GM12878 (cell line): ENCODE measurements at regions not wholly inside any gene's neighbourhood (a gene's known extent, or its start where the extent isn't known, plus 50 kb on each side); places are given as distances from the start of the nearest gene placed in this dataset.

Experiments
- ATAC-seq: fragments of 200-7000 bp; cut with Tn5 transposase; 3 replicates; pipeline ENCODE4 v1.9.1; 2020; ENCODE audit warnings: mild to moderate bottlenecking, moderate library complexity
- BruUV-seq: library from RNA; stranded (reverse); fragments of 400-500 nt; replicated peaks from 2 replicates; lab custom pipeline; 2021; lab: Mats Ljungman, UMichigan
- CTCF ChIA-PET: fragments of 300-600 bp; sonication (Branson Sonifier 250); formaldehyde crosslinking; extraction: SDS; loops from one replicate; lab custom pipeline; 2021; ENCODE audit warnings: inconsistent platforms; lab: Yijun Ruan, JAX
- POLR2A ChIA-PET: fragments of 350-600 bp; formaldehyde crosslinking; extraction: SDS; loops from one replicate; lab custom pipeline; 2021; ENCODE audit warnings: inconsistent platforms; lab: Charles Lee
- RAD21 ChIA-PET: fragments of 300-600 bp; sonication (Branson Sonifier 250); formaldehyde crosslinking; loops from one replicate; lab custom pipeline; 2023; ENCODE audit warnings: antibody characterized with exemption; ENCODE audit not compliant: unreplicated experiment; lab: Charles Lee
- SMC1A ChIA-PET: fragments of 300-600 bp; sonication (Branson Sonifier 250); formaldehyde crosslinking; loops from one replicate; lab custom pipeline; 2023; ENCODE audit not compliant: unreplicated experiment, uncharacterized antibody; lab: Charles Lee
- DNase-seq: peaks from one replicate; pipeline ENCODE4 v3.0.0-alpha.2; 2011; ENCODE audit warnings: low read depth, low spot score
- FAIRE-seq: peaks from 3 replicates; lab custom pipeline; 2011; peaks lifted over from hg19 to GRCh38; lab: Jason Lieb, UNC
- H2AFZ ChIP-seq: 2 replicates; pipeline ENCODE4 v1.6.0; 2011; ENCODE audit warnings: low read depth, low read length, control low read depth; ENCODE audit not compliant: control insufficient read depth
- H3K27ac ChIP-seq: 2 replicates; pipeline ENCODE4 v1.5.1; 2011; ENCODE audit warnings: control low read depth; ENCODE audit not compliant: control insufficient read depth, insufficient read depth
- H3K27me3 ChIP-seq, 2 experiments: replicated peaks in 1 of 2; 2 replicates each; pipeline versions ENCODE4 v1.6.0 to v1.6.1; 2011; ENCODE audit warnings: low read length in 1 of 2; ENCODE audit not compliant: control insufficient read depth in 2 of 2, insufficient read depth in 2 of 2
- H3K36me3 ChIP-seq, 2 experiments: 2 replicates each; pipeline ENCODE4 v1.5.1; 2011; ENCODE audit warnings: low read length in 1 of 2; ENCODE audit not compliant: control insufficient read depth in 2 of 2, insufficient read depth in 2 of 2
- H3K4me1 ChIP-seq: 2 replicates; pipeline ENCODE4 v1.6.1; 2011; ENCODE audit warnings: mild to moderate bottlenecking, low read length, moderate library complexity, mixed read lengths; ENCODE audit not compliant: control insufficient read depth, insufficient read depth
- H3K4me2 ChIP-seq: 2 replicates; pipeline ENCODE4 v1.6.0; 2011; ENCODE audit warnings: control low read depth; ENCODE audit not compliant: control insufficient read depth, insufficient read depth
- H3K4me3 ChIP-seq: fragments of 200-600 bp; sonication (generic); 2 replicates; pipeline ENCODE4 v1.5.1; 2016
- H3K79me2 ChIP-seq: 2 replicates; pipeline ENCODE4 v1.6.0; 2011; ENCODE audit warnings: low read length; ENCODE audit not compliant: control insufficient read depth, insufficient read depth
- H3K9ac ChIP-seq: 2 replicates; pipeline ENCODE4 v1.8.0; 2011; ENCODE audit warnings: low read length, control low read depth, mixed read lengths; ENCODE audit not compliant: control insufficient read depth, insufficient read depth
- H3K9me3 ChIP-seq: replicated peaks from 3 replicates; pipeline ENCODE4 v1.5.1; 2011; ENCODE audit warnings: mild to moderate bottlenecking, low read length; ENCODE audit not compliant: control insufficient read depth, insufficient read depth
- H4K20me1 ChIP-seq: 2 replicates; pipeline ENCODE4 v1.6.0; 2011; ENCODE audit not compliant: control insufficient read depth, insufficient read depth
- HDAC2 ChIP-seq: fragments of 200-600 bp; sonication (generic); IDR thresholded peaks from 2 replicates; pipeline ENCODE4 v1.6.1; 2017
- MTA3 ChIP-seq: IDR thresholded peaks from 2 replicates; pipeline ENCODE4 v1.6.1; 2012; ENCODE audit warnings: low read length, inconsistent platforms, borderline replicate concordance
- NR2F1 ChIP-seq: fragments of 450-650 bp; conservative IDR thresholded peaks from 2 replicates; pipeline ENCODE4 v1.6.1; 2017; ENCODE audit warnings: mild to moderate bottlenecking
- PAX5 ChIP-seq: IDR thresholded peaks from 2 replicates; pipeline ENCODE4 v1.6.1; 2011; ENCODE audit warnings: low read depth, low read length, borderline replicate concordance
- POLR2AphosphoS5 ChIP-seq: IDR thresholded peaks from 2 replicates; pipeline ENCODE4 v1.6.1; 2011; ENCODE audit warnings: mild to moderate bottlenecking, low read length, inconsistent platforms
- SIN3A ChIP-seq: IDR thresholded peaks from 2 replicates; pipeline ENCODE4 v1.6.1; 2012; ENCODE audit warnings: low read depth, low read length, improper control_type of control experiment
- SP1 ChIP-seq: IDR thresholded peaks from one replicate; pipeline ENCODE4 v1.6.1; 2011; ENCODE audit warnings: low read depth, low read length
- YBX1 ChIP-seq: fragments of 450-650 bp; IDR thresholded peaks from 2 replicates; pipeline ENCODE4 v1.6.1; 2016; ENCODE audit warnings: antibody characterized with exemption
- ZBTB4 ChIP-seq: fragments of 450-650 bp; formaldehyde crosslinking; IDR thresholded peaks from 2 replicates; pipeline ENCODE4 v1.4.0; 2022; ENCODE audit warnings: mild to moderate bottlenecking, moderate library complexity
- ZNF24 ChIP-seq: fragments of 450-650 bp; IDR thresholded peaks from 2 replicates; pipeline ENCODE4 v1.6.1; 2017; ENCODE audit warnings: antibody characterized with exemption, mild to moderate bottlenecking
- ZNF384 ChIP-seq: IDR thresholded peaks from 2 replicates; pipeline ENCODE4 v1.6.1; 2012; ENCODE audit warnings: low read depth, mild to moderate bottlenecking, low read length, improper control_type of control experiment, borderline replicate concordance
- WGBS: methylation state at CpG from one replicate; pipeline ENCODE4 v1.1.6; 2016; ENCODE audit warnings: low lambda C conversion rate; ENCODE audit not compliant: insufficient replicate concordance, insufficient coverage; ENCODE audit errors: missing lambda C conversion rate; 5-methylcytosine and 5-hydroxymethylcytosine counted together
- in situ Hi-C: fragments of 300-500 bp; cut with MboI; formaldehyde crosslinking; loops from 9 replicates; pipeline ENCODE4 v1.14.3; 2018; ENCODE audit warnings: mixed read lengths
- intact Hi-C: fragments of 100-400 bp; cut with micrococcal nuclease; formaldehyde crosslinking; loops from one replicate; pipeline ENCODE4 v1.14.2; 2022; ENCODE audit not compliant: unreplicated experiment
- TF ChIP-seq, protein P1 (sequence below): fragments of 450-650 bp; IDR thresholded peaks from 2 replicates; pipeline ENCODE4 v1.6.1; 2017; ENCODE audit warnings: mild to moderate bottlenecking, low read depth, inconsistent platforms; ENCODE audit not compliant: poor library complexity, severe bottlenecking
- TF ChIP-seq, protein P2 (sequence below): fragments of 450-650 bp; formaldehyde crosslinking; IDR thresholded peaks from 2 replicates; pipeline ENCODE4 v1.4.0; 2020; ENCODE audit warnings: mild to moderate bottlenecking, moderate library complexity
- TF ChIP-seq, protein P3 (sequence below): IDR thresholded peaks from 2 replicates; pipeline ENCODE4 v1.6.1; 2011; ENCODE audit warnings: low read depth, low read length, improper control_type of control experiment, borderline replicate concordance

GRCh38 chr18:60981682-60982328 is 351.4 kb upstream of the CDH20 start:
- RAD21 ChIA-PET, result no interaction called here
- SMC1A ChIA-PET, result no interaction called here
- TF ChIP-seq, protein P1, sequence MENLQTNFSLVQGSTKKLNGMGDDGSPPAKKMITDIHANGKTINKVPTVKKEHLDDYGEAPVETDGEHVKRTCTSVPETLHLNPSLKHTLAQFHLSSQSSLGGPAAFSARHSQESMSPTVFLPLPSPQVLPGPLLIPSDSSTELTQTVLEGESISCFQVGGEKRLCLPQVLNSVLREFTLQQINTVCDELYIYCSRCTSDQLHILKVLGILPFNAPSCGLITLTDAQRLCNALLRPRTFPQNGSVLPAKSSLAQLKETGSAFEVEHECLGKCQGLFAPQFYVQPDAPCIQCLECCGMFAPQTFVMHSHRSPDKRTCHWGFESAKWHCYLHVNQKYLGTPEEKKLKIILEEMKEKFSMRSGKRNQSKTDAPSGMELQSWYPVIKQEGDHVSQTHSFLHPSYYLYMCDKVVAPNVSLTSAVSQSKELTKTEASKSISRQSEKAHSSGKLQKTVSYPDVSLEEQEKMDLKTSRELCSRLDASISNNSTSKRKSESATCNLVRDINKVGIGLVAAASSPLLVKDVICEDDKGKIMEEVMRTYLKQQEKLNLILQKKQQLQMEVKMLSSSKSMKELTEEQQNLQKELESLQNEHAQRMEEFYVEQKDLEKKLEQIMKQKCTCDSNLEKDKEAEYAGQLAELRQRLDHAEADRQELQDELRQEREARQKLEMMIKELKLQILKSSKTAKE, result no peak
- TF ChIP-seq, protein P2, sequence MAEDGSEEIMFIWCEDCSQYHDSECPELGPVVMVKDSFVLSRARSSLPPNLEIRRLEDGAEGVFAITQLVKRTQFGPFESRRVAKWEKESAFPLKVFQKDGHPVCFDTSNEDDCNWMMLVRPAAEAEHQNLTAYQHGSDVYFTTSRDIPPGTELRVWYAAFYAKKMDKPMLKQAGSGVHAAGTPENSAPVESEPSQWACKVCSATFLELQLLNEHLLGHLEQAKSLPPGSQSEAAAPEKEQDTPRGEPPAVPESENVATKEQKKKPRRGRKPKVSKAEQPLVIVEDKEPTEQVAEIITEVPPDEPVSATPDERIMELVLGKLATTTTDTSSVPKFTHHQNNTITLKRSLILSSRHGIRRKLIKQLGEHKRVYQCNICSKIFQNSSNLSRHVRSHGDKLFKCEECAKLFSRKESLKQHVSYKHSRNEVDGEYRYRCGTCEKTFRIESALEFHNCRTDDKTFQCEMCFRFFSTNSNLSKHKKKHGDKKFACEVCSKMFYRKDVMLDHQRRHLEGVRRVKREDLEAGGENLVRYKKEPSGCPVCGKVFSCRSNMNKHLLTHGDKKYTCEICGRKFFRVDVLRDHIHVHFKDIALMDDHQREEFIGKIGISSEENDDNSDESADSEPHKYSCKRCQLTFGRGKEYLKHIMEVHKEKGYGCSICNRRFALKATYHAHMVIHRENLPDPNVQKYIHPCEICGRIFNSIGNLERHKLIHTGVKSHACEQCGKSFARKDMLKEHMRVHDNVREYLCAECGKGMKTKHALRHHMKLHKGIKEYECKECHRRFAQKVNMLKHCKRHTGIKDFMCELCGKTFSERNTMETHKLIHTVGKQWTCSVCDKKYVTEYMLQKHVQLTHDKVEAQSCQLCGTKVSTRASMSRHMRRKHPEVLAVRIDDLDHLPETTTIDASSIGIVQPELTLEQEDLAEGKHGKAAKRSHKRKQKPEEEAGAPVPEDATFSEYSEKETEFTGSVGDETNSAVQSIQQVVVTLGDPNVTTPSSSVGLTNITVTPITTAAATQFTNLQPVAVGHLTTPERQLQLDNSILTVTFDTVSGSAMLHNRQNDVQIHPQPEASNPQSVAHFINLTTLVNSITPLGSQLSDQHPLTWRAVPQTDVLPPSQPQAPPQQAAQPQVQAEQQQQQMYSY, result no peak
- TF ChIP-seq YBX1, result no peak
- no peak for TF ChIP-seq MTA3
- TF ChIP-seq HDAC2, result no peak
- TF ChIP-seq SP1, result no peak
- TF ChIP-seq NR2F1, result no peak
- no peak for TF ChIP-seq ZNF384
- TF ChIP-seq SIN3A, result no peak
- no peak for TF ChIP-seq ZBTB4
- TF ChIP-seq, protein P3, sequence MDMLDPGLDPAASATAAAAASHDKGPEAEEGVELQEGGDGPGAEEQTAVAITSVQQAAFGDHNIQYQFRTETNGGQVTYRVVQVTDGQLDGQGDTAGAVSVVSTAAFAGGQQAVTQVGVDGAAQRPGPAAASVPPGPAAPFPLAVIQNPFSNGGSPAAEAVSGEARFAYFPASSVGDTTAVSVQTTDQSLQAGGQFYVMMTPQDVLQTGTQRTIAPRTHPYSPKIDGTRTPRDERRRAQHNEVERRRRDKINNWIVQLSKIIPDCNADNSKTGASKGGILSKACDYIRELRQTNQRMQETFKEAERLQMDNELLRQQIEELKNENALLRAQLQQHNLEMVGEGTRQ, result no peak
- no peak for TF ChIP-seq ZNF24
- no peak for TF ChIP-seq PAX5
- TF ChIP-seq POLR2AphosphoS5, result no peak
- H3K36me3 ChIP-seq, result no peaks in the 10 kb centered on the region
- 40% methylated on average over 3 of the region's 3 CpGs for WGBS
- CTCF ChIA-PET, result no interaction called here
- BruUV-seq, result no TSS peak
- H3K4me3 ChIP-seq, result no peak overlapping the region
- no peaks in the 10 kb centered on the region for H3K79me2 ChIP-seq
- intact Hi-C loops, result no loop called here
- H3K4me1 ChIP-seq, result no peaks in the 10 kb centered on the region
- no peak for FAIRE-seq
- in situ Hi-C loops, result no loop called here
- no peak overlapping the region for H2AFZ ChIP-seq
- no peaks in the 10 kb centered on the region for H3K9me3 ChIP-seq
- H3K27me3 ChIP-seq, result no peaks in the 10 kb centered on the region
- H3K4me2 ChIP-seq, result no peak overlapping the region
- no peaks in the 10 kb centered on the region for H4K20me1 ChIP-seq
- no peak overlapping the region for H3K9ac ChIP-seq
- ATAC-seq, result no peak
- no peak for DNase-seq
- H3K27ac ChIP-seq, result no peak overlapping the region
- POLR2A ChIA-PET, result no interaction called here
